GM19438 (cell line): ENCODE measurements at regions not wholly inside any gene's neighbourhood (a gene's known extent, or its start where the extent isn't known, plus 50 kb on each side); places are given as distances from the start of the nearest gene placed in this dataset.

ENCODE experiments used
- ATAC-seq: cut with Tn5 transposase; IDR thresholded peaks from one replicate; pipeline ENCODE4 v1.9.1; 2021; ENCODE audit warnings: low read depth; ENCODE audit not compliant: unreplicated experiment

DNA sequence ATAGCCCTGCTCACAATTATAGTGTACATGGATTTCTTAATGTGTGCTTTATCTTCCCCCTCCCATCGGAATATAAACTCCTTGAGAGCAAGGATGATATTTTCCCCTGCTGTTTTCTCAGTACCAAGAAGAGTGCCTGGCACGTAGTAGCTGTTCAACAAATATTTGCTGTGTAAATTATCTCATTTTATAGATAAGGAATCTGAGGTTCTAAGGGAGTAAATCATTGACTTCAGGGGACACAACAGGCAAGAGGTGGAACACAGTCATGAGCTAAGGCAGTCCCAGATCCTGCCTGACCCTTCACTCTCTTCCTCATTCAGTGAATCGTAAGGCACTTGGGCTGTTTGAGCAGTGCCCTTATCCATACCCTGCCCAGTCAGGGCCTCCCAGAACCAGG, 187.3 kb upstream of the TNP1 start:
- ATAC-seq: no peak

DNA sequence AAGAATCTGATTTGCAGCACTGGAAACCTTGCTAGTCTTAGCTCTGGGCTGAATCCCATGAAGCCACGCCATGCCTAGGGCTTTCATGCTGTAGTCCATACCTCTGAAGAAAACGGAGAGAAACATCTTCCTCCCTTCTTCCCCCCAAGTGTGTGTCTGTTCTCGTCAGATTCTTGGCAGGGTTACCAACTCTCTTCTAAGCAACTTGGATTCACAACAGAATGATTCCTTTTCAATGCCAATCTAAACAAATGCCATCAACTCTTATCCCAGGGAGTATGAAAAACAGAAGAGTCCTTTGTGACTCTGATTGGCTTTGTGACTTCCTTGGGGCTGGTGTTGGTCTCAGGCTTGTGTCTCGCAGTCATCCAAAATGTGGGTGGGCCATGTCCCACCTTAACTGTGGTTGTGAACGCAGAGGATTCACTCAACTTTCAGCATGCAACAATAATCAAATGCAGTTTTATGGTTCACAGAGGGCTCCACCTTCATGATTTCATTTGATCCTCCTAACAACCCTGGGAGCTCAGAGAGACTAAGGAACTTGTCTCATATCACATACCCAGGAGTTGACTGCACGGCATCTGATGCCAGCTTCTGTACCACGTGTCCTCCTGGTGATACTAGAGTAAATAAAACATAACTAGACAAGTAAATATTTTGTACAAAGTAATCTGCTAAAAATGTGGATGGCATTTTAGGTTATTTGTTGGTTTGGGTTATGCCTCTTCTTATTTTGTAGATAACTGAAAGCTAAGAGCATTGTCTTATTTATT, 186.0 kb upstream of the TNP1 start:
- no peak for ATAC-seq

DNA sequence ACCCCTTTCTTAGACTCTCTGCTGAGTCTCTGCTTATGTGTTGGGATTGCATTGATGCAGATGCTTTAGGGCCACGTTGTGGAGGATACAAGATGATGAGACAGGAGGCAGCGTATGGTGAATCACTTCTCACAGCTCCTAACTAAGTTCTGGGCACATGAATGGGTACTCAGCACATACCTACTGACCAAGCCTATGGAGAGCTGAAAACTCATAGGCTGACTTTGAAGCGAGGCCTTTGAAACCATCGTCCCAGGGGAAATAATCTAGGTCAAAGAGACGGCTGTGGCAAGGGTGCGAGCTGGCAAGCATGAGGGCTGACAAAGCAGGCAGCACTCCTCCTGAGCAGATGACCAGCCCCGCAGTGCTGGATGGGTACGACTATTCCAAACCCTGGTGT, 180.2 kb upstream of the TNP1 start:
- no peak for ATAC-seq

DNA sequence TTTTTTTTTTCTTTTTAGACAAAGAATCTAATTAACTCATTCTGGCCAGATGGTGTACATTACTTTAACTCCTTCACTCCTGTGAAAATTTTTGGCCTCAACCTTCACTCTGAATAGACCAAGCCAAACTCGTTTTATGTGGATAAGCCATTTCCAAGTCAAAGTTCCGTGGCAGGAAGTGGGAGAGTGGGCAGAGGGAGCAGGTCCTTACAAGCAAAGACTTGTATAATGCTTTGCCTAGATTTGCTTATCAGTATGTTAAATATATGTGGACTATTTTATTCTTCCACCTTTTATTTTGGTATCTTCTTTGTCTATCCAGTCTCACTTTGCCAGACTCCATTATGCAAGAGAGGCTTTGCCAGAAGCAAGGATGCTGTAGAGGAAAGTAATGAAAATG, 178.1 kb upstream of the TNP1 start:
- no peak for ATAC-seq

DNA sequence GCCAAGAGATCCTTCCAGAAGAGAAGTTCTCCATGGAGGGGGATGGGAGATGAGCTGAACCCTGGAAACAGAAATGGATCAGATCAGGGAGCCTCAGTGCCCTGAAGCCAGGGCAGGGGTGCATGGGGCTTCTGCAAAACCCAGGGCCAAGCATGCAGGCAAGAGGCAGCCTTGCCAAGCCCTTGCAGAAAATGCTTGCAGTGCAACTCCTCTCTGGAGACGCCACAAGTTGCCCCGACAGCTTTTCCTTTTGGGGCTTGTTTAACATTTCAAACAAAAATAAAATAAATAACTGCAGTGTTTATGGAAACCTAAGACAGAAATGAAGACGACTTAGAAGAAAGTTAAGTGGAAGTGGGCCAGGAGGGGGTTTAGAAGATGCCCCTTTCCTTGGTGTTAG, 177.5 kb upstream of the TNP1 start:
- ATAC-seq: no peak

DNA sequence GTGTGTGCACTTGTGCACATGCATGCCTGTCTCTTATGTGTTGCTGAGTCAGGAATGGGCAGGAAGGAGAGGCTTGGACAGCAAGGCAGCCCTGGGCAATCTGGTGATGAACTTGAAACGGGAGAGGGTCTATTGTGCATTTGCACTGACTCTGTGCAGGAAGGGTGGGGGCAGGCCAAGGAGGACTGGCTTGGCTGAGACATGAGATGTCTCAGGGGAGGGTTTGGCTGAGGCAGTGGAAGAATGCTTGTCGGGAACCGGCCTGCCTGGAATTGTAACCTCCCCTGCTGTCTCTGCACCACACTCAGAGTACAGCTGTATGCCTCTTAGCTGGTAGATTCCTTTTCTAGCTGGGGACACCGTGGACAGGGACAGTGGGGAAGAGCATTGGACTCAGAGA, 176.1 kb upstream of the TNP1 start:
- no peak for ATAC-seq

DNA sequence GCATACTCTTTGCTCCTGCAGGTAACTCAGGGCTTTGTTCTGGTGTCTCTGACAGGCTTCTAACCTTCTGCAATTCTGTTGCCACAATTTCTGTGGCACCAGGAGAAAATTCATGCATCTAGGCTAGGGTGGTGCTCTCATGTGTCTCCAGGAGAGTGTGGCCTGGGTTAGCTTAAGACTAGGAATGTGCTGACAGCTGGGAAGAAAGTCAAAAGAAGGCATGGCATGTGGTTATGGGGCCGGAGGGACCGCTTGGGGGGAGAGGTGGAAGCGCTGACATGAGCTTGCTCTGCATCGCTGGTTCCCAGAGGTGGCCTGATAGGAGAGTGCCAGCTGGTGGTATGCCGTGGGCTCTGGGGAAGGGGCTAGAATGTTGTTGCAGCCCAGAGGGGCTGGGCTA, 173.3 kb upstream of the TNP1 start:
- ATAC-seq: no peak

DNA sequence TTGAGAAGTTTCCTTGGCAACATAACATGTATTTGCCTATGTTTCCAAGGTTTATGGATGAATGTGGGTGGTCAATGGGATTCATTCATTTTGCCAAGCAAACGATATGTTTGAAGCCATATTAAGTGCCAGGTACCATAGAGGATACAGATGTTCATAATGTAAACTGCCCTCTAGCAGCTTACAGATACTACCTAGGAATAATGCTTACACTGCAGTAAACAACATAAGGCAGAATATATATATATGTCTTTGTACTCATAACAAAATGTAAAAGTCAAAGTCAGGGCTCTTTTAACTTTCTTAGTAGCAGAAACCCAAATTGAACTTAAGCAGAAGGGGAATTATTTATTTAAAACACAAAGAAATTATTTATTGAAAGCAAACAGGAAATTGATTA, 171.6 kb upstream of the TNP1 start:
- ATAC-seq: no peak

DNA sequence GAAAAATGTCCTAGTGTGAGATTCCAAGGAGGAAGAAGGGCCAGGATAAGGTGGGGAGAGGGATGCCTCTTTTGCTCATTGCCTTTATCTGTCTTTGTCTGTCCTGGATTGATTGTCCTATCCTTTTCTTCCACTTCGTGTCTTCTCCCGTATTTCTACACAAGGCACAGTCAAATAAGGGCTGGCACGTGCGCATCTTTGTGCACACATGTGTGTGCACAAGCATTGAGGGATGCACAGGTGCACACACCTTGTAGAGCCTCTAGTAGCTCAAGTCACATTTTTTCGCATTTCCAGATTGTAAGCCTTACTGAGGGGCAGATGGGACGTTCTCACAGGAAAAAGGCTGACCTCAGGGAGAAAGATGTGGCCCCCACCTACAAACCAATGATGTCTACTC, 170.2 kb upstream of the TNP1 start:
- no peak for ATAC-seq

DNA sequence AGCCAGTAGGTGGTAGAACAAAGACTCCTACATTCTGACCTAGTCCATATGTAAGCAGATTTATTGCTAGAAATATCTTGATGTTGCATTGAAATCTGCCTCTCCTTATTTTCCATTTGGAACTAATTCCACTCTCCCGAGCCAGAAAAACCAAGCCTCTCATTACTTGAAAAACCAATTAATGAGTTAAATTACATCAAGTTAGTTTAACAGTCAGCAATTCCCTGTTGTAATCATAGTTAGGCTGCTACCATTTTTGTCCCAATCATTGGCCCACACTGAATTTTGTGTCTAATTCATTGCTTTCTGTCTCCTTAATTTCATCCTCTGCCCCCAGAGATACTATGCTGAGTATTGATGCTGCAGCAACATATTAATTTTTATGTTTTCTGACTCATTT, 168.3 kb upstream of the TNP1 start:
- no peak for ATAC-seq

DNA sequence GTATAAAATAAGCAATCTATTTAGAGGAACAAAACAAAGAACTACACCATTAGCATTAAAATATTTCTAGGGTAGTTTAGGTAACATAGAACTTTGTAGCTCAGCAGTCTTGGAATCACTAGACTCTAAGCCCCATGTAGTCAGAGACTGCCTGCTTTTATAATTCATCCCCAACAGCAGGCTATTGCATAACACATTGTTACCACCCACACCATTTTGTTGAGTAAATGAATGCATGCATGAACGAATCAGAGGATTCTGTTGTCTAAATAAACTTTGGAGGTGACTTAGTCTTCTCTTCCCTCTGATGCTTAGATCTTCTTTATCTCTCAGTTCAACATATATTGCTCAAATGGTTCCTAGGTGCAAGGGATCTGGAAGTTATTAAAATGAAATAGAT, 167.6 kb upstream of the TNP1 start:
- ATAC-seq: no peak

DNA sequence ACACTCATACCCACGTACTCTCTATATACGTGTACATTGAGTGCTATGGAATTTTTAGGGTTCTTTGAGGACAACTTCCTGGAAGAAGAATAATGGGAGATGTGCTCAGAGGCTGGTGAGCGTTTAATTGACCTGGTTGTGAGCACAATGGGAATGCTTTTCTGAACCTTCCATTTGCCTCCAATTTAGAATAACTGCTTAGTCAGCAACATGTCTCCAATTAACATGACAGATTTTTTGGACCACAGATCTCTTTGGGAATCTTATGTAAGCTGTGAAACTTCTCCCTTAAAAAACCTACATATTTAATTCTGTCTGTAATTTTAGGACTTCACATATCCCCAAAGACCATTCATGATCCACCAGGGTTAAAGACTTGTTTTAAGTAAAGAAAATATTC, 166.7 kb upstream of the TNP1 start:
- no peak for ATAC-seq

DNA sequence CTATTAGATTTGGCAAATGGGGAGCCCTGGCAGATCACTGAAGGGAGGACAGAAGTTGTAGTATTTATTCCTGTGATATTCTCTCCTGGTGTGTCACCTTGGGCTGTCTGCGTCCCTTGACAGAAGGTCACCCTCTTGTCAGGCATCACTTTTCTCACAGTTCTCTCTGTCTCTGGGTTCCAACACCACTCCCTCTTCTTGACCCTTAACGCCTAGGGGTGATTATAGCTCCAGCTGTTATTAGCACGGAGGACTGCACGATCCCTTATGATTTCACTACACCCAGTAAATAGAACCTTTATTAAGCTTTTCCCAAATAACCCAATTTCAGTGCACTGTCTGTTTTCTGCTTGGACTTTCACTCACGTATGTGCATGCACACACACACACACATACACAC, 166.3 kb upstream of the TNP1 start:
- no peak for ATAC-seq

DNA sequence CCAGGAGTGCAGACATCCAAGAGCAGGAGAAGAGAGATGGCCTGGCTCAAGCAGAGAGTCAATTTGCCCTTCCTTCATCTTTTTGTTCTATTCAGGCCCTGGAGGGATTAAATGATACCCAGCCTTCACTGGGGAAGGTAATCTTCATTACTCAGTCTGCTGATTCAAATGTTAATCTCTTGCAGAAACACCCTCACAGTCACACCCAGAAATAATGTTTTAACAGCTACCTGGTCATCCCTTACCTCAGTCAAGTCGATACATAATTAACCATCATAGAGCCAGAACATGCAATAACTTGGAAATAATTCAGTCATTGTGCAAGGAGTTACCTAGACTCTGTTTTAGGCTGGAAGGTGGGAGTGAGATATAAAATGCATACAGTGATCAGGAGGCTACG, 163.7 kb upstream of the TNP1 start:
- no peak for ATAC-seq

DNA sequence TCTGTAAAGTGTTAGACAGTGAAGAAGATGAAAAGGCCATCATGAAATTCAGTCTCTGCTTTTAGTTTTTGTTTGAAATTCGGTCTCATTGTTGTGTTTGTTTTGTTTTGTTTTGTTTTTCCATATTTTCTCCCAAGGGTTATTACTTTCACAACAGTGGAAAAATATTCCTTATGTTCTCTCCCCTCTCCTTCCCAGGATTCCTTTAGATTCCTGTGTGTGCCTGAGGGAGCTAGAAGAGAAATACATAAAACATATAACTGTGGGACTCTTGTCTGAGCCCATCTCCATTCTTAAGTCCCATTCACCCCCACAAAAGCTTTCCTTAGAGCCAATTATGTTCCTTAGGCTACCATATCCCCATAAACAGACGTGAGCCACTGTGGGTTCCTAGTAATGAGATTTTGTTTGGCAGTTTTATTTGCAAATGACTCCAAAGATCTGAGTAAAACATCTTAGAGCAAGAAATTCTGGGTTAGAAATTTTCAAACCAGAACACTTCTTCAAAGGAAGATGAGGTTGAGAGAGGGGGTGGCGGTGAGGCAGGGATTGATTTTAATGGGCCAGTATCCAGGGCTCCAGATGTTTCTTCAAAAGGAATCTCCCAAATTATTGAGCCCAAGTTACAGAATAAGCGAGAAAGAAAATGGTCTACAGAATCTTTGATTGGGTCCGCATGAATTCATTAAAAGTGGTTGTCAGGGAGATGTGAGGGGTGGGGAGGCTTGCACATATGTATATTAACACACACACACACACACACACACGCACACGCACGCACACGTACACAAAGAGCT, 157.8 kb upstream of the TNP1 start:
- no peak for ATAC-seq

DNA sequence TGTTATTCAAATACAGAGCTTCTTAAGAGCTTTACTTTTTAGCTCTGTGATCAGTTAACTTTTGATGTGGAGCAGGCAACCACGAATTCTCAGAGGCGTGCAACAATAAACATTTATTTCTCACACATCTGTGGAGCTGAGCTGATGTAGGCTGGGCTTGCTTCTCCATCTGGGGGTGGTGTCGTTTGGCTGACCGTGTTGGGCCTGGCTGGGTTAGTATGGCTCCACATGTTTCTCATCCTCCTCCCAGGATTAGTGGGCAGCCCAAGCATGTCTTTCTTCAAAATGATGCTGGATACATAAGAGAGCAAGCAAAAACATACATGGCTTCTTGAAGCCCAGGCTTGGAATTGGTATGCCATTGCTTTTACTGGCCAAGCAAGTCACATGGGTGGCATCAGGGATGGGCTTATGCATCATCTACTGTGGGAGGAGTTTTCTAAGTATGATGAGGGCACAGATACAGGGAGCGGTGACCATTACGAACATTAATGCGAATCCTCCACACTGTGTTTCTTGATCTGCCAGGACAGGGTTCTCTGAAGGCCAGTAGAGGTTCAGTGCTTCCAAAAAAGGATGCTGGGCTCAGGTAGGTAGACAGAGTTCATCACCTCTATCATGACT, 157.0 kb upstream of the TNP1 start:
- ATAC-seq: no peak

DNA sequence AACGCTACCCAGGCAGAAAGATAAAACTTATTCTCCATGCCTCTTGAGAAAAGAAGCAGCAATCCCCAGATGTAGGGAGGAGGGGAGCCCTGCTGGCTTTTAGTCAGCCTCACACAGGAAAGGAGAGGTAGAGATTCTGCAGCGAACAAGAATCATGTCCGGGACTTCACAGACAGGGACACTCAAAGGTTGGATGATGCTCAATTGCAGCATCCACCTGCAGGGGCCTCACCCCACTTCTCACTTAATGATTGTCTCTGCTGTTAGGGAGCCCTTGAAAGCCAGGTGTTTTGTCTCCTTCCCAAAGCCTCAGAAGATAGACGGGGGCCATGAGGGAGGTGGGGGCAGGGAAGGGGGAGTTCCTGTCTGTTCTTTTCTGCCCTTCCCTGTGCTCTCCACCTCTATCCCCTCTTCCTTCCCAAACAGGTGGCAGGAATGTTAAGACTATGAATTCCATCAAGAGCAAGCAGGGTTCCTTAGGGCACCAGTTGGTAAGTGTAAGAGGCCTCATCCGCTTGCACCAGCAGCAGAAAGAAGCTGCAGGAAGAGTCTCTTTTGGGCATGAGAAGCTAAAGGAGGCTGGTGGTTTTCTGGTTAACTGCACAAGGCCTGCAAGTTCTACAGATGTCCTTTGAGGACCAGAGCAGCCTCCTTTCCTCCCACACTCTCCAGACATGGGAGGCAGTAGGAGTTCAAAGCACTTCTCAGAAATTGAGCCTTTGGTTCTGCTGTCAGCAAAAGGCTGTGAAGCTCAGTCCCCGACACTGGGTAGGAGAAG, 154.7 kb upstream of the TNP1 start:
- no peak for ATAC-seq

DNA sequence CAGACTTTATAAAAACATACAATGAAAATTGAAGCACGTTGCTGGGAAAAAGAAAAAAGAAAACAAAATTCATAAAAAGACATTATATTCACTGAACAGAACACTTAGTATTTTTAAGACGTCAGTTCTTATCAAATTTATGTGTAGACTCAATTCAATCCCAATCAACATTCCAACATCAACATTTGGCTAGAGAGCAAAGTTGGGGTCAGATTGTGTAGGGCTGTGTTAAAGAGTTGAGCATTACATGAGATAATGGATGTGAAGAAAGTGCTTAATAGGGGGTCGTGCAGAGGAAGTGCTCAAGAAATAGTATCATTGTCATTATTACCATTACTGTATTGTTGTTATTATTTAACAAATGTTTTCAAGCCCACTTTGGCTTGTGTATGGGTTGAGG, 154.1 kb upstream of the TNP1 start:
- ATAC-seq: no peak

DNA sequence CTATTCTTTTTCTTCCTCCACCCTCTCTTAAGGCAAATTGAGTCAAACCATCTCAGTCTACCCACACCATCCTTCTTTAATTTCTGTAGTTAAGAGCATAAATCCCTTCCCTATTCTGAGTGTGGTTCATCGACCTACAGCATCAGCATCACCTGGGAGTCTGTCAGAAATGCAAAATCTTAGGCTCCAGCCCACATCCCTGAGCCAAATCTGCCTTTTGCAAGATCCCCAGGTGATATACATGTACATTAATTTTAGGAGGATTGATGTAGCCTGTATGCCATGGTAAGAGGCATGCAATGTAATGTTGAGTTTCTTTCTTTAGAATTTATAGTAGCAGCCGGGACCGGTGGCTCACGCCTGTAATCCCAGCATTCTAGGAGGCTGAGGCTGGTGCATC, 151.7 kb upstream of the TNP1 start:
- no peak for ATAC-seq

DNA sequence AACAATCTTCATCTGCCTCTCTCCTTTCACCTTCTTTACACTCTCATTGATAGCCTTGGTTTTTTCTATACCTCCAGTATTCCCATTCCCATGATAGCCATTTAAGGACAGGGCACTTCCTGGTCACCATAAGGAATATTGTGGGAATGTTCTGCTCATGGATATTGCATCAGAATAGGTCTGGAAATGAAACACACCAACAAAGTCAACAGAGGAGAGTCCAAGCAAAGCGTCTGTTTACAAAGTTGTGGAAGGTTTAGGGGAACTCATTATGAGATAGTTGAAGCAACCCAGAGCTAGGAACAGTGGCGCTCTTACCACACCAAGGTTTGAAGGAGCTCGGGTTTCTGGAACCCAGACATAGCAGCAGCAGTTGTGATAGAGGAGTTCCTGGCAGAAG, 150.3 kb upstream of the TNP1 start:
- no peak for ATAC-seq

DNA sequence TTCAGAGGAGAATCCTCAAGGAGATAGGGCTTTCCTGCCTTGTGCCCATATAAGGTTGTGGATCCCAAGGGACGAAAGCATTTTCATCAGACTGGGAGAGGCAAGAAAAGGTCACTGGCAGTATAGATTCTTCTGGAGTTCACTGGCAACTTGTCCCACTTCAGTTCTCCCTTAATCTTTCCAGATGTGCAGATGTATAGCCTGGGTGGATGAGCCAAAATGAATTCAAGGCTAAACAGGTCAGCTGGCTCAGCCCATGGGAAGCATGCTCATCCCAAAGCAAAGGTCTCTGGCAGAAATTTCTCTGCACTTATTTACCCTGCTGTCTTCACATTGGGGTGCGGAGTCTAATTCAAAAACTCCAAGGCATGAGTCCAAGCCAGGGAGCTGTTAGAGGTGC, 148.9 kb upstream of the TNP1 start:
- no peak for ATAC-seq
